ENCODE measurements at regions not wholly inside any gene's neighbourhood (a gene's known extent, or its start where the extent isn't known, plus 50 kb on each side); places are given as distances from the start of the nearest gene placed in this dataset.
"Not testable (repeated sequence)": the region's sequence is repeated elsewhere in the genome, so short reads cannot be mapped to it uniquely, and the experiment has no call there.

DNA sequence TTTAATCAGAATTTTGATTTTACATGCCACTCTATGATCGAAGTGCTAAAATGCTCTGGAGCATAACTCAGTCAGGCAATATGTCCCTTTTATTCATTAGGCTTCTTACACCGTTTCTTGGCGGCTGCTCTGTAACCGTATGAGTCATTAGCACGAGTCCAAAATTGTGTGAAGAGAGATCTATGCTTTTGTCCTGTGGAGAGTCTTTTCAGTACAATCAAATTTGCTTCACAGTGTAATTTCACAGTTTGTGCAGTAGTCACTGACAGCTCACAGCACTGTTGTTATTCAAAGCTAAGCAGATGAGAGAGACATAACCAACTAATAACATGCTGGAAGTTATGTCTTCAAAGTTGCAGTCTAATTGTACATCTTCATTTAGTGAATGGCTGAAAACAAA is 167.8 kb downstream of the PCDH10 start:
- Mint-ChIP-seq H3K27ac (no peak overlapping the region), H3K9me3 (no peaks in the 10 kb centered on the region), H3K27me3 (ENCODE audit: low read depth) (no peaks in the 10 kb centered on the region), H3K36me3 (no peaks in the 10 kb centered on the region), H3K4me3 (no peak overlapping the region), H3K4me1 (peaks cover 12% of the 10 kb centered on the region)
- TF ChIP-seq, protein P1, sequence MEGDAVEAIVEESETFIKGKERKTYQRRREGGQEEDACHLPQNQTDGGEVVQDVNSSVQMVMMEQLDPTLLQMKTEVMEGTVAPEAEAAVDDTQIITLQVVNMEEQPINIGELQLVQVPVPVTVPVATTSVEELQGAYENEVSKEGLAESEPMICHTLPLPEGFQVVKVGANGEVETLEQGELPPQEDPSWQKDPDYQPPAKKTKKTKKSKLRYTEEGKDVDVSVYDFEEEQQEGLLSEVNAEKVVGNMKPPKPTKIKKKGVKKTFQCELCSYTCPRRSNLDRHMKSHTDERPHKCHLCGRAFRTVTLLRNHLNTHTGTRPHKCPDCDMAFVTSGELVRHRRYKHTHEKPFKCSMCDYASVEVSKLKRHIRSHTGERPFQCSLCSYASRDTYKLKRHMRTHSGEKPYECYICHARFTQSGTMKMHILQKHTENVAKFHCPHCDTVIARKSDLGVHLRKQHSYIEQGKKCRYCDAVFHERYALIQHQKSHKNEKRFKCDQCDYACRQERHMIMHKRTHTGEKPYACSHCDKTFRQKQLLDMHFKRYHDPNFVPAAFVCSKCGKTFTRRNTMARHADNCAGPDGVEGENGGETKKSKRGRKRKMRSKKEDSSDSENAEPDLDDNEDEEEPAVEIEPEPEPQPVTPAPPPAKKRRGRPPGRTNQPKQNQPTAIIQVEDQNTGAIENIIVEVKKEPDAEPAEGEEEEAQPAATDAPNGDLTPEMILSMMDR (IDR thresholded peaks at IDR 0.05; ENCODE audit: unreplicated experiment): no peak
- DNase-seq (ENCODE audit: low spot score in 2 of 2, unreplicated experiment in 2 of 2): no peak

DNA sequence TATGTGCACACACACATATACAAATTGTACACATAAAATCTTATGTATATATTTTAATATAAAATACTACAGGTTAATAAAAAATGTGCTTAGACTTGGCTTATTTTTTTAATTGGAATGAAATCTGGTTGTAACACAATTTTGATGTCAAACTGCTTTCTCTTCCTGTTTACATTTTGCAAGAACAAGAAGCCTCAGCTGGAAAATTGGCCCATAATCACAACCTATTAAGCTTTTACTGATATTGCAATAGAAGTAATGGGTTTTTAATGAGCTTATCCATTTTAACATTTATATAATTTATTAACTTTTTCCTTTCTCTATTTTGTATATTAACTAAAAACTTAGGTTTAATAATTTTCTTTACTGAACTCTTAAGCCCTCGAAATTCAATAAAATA is 165.9 kb downstream of the PCDH10 start:
- TF ChIP-seq, protein P1 (IDR thresholded peaks at IDR 0.05; ENCODE audit: unreplicated experiment): no peak
- no peaks in the 10 kb centered on the region for H3K9me3 Mint-ChIP-seq
- H3K36me3 Mint-ChIP-seq: no peaks in the 10 kb centered on the region
- no peaks in the 10 kb centered on the region for H3K27me3 Mint-ChIP-seq (ENCODE audit: low read depth)
- H3K4me1 Mint-ChIP-seq: peaks cover 12% of the 10 kb centered on the region
- DNase-seq (ENCODE audit: low spot score in 2 of 2, unreplicated experiment in 2 of 2): no peak
- no peak overlapping the region for H3K4me3 Mint-ChIP-seq
- H3K27ac Mint-ChIP-seq: no peak overlapping the region

DNA sequence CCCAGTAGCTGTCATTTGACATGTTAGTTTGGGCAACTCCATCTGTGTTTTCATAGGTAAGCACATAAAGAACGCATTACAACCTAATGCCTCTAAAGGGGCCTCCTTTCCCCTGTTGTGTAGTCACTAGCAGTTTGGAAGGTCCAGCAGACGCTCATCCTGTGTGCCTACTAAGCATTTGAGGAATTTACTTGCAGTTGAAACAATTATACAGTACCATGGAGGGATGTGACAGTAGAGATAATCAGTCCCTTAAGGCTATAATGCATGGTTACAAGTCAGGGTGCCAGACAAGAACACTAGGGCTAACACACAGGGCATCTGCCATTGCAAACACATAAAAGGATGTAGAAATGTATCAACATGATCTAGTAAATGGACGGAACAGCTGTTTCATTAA is 138.3 kb downstream of the PCDH10 start:
- H3K36me3 Mint-ChIP-seq: no peaks in the 10 kb centered on the region
- DNase-seq (ENCODE audit: low spot score in 2 of 2, unreplicated experiment in 2 of 2): no peak
- H3K27me3 Mint-ChIP-seq (ENCODE audit: low read depth): no peaks in the 10 kb centered on the region
- TF ChIP-seq, protein P1 (IDR thresholded peaks at IDR 0.05; ENCODE audit: unreplicated experiment): no peak
- H3K4me3 Mint-ChIP-seq: no peak overlapping the region
- H3K4me1 Mint-ChIP-seq: no peaks in the 10 kb centered on the region
- H3K27ac Mint-ChIP-seq: no peak overlapping the region
- H3K9me3 Mint-ChIP-seq: no peaks in the 10 kb centered on the region

DNA sequence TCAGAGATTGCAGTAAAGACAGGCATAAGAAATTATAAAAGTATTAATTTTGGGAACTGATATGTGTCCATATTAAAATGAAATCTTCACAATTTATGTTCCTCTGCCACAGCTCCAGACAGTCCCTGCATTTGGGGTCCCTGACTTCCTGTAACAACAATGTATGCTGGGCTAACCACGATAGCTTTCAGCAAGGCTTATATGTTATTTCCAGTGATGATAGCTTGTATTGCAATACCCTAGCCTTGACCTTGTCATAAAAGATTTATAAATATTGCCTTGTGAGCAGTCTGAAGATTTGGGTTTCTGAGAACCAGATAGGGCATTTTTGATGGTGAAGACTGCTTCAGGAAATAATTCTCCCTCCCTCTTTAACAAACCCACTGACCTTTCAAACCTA is 129.5 kb downstream of the PCDH10 start:
- DNase-seq (ENCODE audit: low spot score in 2 of 2, unreplicated experiment in 2 of 2): no peak
- Mint-ChIP-seq H3K4me3 (no peak overlapping the region), H3K9me3 (peaks cover 16% of the 10 kb centered on the region), H3K27ac (no peak overlapping the region), H3K4me1 (no peaks in the 10 kb centered on the region), H3K27me3 (ENCODE audit: low read depth) (no peaks in the 10 kb centered on the region), H3K36me3 (peaks cover 3% of the 10 kb centered on the region)
- TF ChIP-seq, protein P1 (IDR thresholded peaks at IDR 0.05; ENCODE audit: unreplicated experiment): no peak

DNA sequence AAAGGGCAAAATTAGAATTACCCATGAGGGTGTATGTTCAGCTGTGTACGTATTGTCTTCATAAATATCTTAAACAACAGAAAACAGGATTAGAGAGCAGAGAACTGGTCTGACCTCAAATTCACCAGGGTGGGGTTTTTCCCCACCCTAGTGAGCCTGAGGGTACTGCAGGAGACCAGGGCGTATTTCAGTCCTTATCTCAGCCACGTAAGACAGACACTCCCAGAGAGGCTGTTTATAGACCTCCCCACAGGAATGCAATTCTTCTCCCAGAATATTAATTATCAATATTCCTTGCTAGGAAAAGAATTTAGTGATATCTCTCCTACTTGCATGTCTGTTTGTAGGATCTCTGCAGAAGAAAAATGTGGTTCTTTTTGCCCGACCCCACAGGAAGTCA is 128.8 kb downstream of the PCDH10 start:
- H3K27ac Mint-ChIP-seq, H3K36me3 Mint-ChIP-seq, H3K4me1 Mint-ChIP-seq: not testable (repeated sequence)

DNA sequence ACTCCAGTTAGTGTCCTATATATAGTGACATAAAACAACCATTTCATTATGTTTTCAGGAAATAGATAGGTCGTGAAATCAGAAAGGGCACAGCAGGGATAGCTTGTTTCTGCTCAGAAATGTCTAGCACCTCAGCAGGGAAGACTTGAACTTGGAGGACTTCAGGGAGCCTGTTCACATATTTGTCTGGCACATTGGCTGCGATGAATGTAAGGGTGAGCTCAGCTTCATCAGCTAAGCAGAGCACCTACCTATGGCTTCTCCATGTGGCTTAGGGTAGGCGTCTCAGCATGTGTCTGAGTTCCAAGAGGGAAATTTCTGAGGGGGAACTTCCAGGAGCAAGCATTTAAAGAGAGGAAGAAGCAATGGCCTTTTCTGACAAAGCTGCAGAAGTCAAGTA is 126.2 kb downstream of the PCDH10 start:
- Mint-ChIP-seq H3K9me3 (peaks cover 16% of the 10 kb centered on the region), H3K27me3 (ENCODE audit: low read depth) (no peaks in the 10 kb centered on the region), H3K36me3 (peaks cover 3% of the 10 kb centered on the region), H3K27ac (no peak overlapping the region), H3K4me3 (no peak overlapping the region), H3K4me1 (peaks cover 6% of the 10 kb centered on the region)
- DNase-seq (ENCODE audit: low spot score in 2 of 2, unreplicated experiment in 2 of 2): no peak
- TF ChIP-seq, protein P1 (IDR thresholded peaks at IDR 0.05; ENCODE audit: unreplicated experiment): no peak

More for the DNA sequence above, 128.8 kb downstream of the PCDH10 start:
- H3K9me3 Mint-ChIP-seq: peaks cover 16% of the 10 kb centered on the region
- not testable (repeated sequence) for H3K4me3 Mint-ChIP-seq; H3K27me3 Mint-ChIP-seq (ENCODE audit: low read depth); DNase-seq (ENCODE audit: low spot score in 2 of 2, unreplicated experiment in 2 of 2)

All from mesothelial cell of epicardium (in vitro differentiated cells).